HG03097 (cell line): ENCODE measurements at regions not wholly inside any gene's neighbourhood (a gene's known extent, or its start where the extent isn't known, plus 50 kb on each side); places are given as distances from the start of the nearest gene placed in this dataset.

ENCODE experiments used
- ATAC-seq: cut with Tn5 transposase; IDR thresholded peaks from one replicate; pipeline ENCODE4 v1.9.1; 2021; ENCODE audit not compliant: unreplicated experiment, low FRiP score

DNA sequence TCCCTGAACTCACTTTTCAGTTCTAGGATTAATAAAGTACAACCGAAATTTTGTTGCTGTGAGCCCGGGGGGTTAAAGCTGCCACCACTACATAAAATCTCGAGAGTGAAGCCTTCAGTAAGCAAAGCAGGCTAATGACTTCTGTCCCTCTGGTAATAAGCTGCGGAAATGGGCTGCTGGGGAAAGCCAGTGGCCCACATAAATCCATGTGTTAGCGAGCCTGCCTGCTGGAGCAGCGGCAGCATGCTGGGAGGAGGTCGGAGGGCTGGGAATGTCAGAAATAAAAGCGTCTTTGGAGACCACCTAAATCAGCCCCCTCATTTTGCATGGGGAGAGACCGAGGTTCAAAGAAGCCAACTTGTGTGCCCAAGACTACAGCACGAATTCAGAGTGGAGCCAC, 371.7 kb downstream of the TNS1 start:
- no peak for ATAC-seq

GRCh38 chr2:217629347-217629746, 373.4 kb downstream of the TNS1 start:
- ATAC-seq, result no peak

DNA sequence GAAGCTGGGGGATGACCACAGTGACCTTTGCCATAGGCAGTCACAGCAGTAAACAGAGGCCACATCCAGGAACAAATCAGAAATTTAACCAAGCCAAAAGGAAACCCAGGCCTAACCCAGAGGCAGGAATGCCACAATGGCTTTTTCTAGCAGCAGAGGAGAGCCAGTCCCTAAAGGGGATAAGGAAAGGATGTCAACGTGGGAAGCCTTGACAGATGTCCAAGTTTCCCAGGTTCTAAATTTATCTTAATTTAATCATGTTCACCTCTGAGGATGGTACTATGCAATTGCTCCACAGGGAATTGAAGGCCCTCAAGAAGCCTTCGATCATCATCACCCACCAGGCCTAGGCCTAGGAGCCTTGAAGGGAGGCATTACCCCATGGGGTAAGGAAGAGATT, 374.7 kb downstream of the TNS1 start:
- no peak for ATAC-seq

DNA sequence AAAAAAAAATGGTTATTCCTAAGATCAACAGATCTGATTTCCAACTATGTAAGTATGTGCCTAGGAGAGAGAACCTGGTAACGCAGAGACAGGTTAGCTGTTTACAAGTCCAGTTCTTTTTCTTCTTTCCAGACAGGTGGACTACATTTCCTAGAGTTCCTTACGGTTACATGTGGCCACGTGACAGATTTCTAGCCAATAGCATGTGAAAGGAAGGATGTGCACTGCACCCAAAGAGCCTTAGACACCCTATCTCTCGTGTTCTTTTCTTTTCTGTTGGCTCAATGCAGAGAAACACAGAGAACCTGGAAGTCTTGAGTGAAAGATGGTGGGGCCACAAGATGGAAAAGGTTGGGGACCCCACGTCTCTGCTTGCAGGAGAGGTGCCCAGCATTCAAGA, 375.9 kb downstream of the TNS1 start:
- ATAC-seq, result no peak

GRCh38 chr2:217625557-217626169, 377.1 kb downstream of the TNS1 start:
- no peak for ATAC-seq

- no peak for ATAC-seq
Measured at GRCh38 chr2:217623281-217623912, 379.4 kb downstream of the TNS1 start.

- ATAC-seq, result no peak
Measured at GRCh38 chr2:217622205-217623060, 380.4 kb downstream of the TNS1 start.

GRCh38 chr2:217621391-217621801, 381.4 kb downstream of the TNS1 start:
- no peak for ATAC-seq

- ATAC-seq, result no peak
Measured at GRCh38 chr2:217618744-217619143, 384.1 kb downstream of the TNS1 start.

- no peak for ATAC-seq
Measured at GRCh38 chr2:217617616-217618022, 385.2 kb downstream of the TNS1 start.

GRCh38 chr2:217616936-217617335, 385.9 kb downstream of the TNS1 start:
- ATAC-seq, result no peak

- no peak for ATAC-seq
Measured at GRCh38 chr2:217615171-217615570, 387.6 kb downstream of the TNS1 start.

- ATAC-seq, result no peak
Measured at GRCh38 chr2:217614498-217614897, 388.3 kb downstream of the TNS1 start.

DNA sequence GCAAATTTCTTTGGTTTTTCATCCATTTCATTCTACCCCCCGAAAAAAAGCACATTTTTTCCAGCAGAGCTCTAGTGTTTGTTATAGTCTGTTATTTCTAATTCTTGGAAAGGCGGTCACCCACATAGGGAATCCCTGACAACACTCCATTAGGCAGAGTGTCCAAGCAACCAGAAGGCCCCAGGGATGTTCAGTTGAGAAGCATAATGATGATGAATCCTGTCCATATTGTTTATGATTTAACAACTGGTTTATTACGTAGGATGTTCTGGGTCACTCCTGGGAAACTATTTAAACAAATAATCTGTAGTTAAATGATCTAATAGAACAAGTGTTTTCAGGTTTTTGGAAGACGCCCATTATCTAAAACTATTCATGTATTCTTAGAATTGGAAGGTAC, 388.7 kb downstream of the TNS1 start:
- no peak for ATAC-seq

- ATAC-seq, result no peak
Measured at GRCh38 chr2:217612920-217613319, 389.9 kb downstream of the TNS1 start.

GRCh38 chr2:217612211-217612610, 390.6 kb downstream of the TNS1 start:
- ATAC-seq, result no peak

- ATAC-seq, result no peak
Measured at GRCh38 chr2:217611626-217612127, 391.1 kb downstream of the TNS1 start.

DNA sequence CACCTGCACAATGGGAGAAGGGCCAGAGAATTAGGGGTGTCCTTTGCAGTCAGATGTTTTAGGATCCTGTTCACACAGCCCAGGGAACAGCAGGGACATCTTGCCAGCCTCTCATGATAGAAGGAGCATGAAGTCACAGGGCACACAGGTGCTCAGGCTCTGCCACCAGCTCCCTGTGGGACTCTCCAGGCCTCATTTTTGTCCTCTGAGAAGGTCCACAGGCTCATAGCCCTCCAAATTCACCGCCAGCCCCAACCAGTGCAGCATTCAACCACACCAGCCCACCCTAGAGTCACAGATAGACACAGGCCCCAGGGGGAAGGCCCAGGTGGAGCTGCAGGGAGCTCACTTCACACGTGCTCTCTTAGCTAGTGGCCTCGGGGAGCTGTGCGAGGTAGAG, 391.7 kb downstream of the TNS1 start:
- ATAC-seq, result no peak

GRCh38 chr2:217610401-217610814, 392.4 kb downstream of the TNS1 start:
- ATAC-seq, result no peak

DNA sequence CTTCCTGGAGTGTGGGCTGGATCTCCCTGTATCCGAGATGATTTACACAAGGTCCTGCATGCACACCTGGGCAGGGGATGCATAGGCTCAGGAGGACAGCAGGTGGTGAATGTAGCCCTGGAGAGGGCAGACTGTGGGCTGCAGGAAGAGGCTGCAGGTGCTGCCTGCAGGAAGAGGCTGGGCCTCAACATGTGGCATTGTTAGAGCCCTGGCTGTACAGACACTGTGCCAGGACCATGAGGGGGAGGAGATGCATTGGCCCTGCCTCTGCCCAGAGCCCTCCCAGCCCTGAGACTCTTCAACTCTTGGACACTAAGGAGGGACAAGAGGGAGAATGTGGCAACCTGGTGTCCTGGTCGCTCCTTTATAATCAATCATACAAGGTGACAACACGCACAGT, 392.8 kb downstream of the TNS1 start:
- no peak for ATAC-seq

- no peak for ATAC-seq
Measured at GRCh38 chr2:217606296-217606695, 396.5 kb downstream of the TNS1 start.
